NCI-H345 (cell line): ENCODE measurements at regions not wholly inside any gene's neighbourhood (a gene's known extent, or its start where the extent isn't known, plus 50 kb on each side); places are given as distances from the start of the nearest gene placed in this dataset.

Experiments used
- DNase-seq: peaks from one replicate; lab custom pipeline; 2025; lab: John Stamatoyannopoulos, UW

- no peak for DNase-seq
Observed at GRCh38 chr11:69917529-69917928, 98.3 kb upstream of the FGF3 start.

GRCh38 chr11:69918231-69918937, 99.2 kb upstream of the FGF3 start:
- DNase-seq: no peak

GRCh38 chr11:69918938-69919650, 99.9 kb upstream of the FGF3 start:
- DNase-seq: peak; percentile 69

- DNase-seq: no peak
Observed at GRCh38 chr11:69919659-69920344, 100.6 kb upstream of the FGF3 start.

- no peak for DNase-seq
Observed at GRCh38 chr11:69920345-69921127, 101.3 kb upstream of the FGF3 start.

- DNase-seq: no peak
Observed at GRCh38 chr11:69921128-69922014, 102.2 kb upstream of the FGF3 start.

GRCh38 chr11:69922015-69922595, 102.9 kb upstream of the FGF3 start:
- DNase-seq: no peak

- DNase-seq: no peak
Observed at GRCh38 chr11:69922596-69923111, 103.4 kb upstream of the FGF3 start.

- DNase-seq: no peak
Observed at GRCh38 chr11:69923196-69923595, 104.0 kb upstream of the FGF3 start.

GRCh38 chr11:69923641-69924307, 104.6 kb upstream of the FGF3 start:
- no peak for DNase-seq

- no peak for DNase-seq
Observed at GRCh38 chr11:69924308-69925161, 105.3 kb upstream of the FGF3 start.

GRCh38 chr11:69925366-69926196, 106.4 kb upstream of the FGF3 start:
- no peak for DNase-seq

- DNase-seq: no peak
Observed at GRCh38 chr11:69926376-69927050, 107.3 kb upstream of the FGF3 start.

GRCh38 chr11:69928121-69928520, 108.9 kb upstream of the FGF3 start:
- DNase-seq: no peak

- no peak for DNase-seq
Observed at GRCh38 chr11:69928975-69929374, 109.8 kb upstream of the FGF3 start.

GRCh38 chr11:69930081-69931059, 111.2 kb upstream of the FGF3 start:
- DNase-seq: no peak
